ENCODE measurements at regions not wholly inside any gene's neighbourhood (a gene's known extent, or its start where the extent isn't known, plus 50 kb on each side); places are given as distances from the start of the nearest gene placed in this dataset.
"Not testable (repeated sequence)": the region's sequence is repeated elsewhere in the genome, so short reads cannot be mapped to it uniquely, and the experiment has no call there.

DNA sequence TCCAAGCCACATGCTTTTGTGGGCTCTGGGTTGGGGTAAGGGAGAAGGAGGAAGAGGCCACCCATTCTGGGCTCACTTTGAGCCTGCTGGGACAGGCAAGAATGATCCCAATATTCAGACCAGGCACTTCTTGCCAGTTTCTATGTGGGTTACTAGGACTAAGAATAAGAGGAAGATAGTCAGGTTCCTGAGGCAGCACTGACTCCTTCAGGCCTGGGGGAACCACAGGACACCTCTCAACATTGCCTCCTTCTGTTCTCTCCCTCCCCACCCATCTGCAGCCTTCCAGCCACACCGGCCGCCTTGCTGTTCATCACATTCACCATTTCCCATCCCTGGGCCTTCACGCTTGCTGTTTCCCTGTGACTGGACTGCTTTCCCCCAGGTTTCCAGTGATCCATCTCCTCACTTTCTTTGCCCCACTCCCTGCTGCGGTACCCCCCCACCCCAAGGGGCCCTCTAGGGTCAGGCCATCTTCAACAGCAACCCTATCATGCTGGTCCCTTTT, 69.2 kb upstream of the SIRPA start:
- no peak for DNase-seq (ENCODE audit: low read depth)

GRCh38 chr20:1825507-1825906, 69.7 kb upstream of the SIRPA start:
- DNase-seq (ENCODE audit: low read depth): no peak

DNA sequence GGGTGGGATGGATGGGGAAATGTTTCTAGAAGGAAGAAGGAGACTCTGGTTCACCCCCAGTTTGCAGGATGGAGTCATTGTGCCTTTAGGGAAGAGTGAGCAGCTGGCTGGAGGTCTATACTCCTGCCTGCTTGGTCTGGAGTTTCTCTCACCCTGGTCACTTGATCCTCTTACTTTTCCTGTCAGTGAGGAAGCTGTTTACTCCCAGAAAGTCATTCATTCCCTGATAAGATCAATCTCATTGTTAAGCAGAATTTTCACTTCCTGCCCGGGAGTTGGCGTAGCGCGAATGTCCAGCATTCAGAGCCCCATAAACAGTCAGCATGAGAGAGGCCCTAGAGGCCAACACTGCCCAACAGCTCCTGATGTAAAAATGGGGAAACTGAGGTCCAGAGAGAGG, 70.4 kb upstream of the SIRPA start:
- no peak for DNase-seq (ENCODE audit: low read depth)

GRCh38 chr20:1824181-1824580, 71.0 kb upstream of the SIRPA start:
- no peak for DNase-seq (ENCODE audit: low read depth)

DNA sequence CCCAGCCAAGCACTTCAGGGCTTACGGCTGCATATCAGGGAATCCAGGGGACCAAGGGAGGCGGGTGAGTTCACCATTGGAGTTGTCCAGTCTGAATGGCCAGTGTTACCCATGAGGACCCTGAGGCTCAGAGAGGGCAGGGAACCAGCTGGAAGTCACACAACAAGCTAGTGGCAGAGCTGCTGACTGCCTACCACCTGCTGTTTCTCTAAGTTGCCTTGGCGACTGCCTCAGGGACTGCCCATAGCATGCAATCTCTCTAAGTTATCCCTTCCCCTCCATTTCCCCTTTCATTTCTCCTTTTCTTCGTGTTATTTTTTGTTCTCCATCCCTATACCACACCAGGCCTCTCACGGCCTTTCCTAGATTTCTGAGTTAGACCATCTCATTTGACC, 71.8 kb upstream of the SIRPA start:
- no peak for DNase-seq (ENCODE audit: low read depth)

GRCh38 chr20:1822564-1823449, 72.4 kb upstream of the SIRPA start:
- DNase-seq (ENCODE audit: low read depth): no peak

DNA sequence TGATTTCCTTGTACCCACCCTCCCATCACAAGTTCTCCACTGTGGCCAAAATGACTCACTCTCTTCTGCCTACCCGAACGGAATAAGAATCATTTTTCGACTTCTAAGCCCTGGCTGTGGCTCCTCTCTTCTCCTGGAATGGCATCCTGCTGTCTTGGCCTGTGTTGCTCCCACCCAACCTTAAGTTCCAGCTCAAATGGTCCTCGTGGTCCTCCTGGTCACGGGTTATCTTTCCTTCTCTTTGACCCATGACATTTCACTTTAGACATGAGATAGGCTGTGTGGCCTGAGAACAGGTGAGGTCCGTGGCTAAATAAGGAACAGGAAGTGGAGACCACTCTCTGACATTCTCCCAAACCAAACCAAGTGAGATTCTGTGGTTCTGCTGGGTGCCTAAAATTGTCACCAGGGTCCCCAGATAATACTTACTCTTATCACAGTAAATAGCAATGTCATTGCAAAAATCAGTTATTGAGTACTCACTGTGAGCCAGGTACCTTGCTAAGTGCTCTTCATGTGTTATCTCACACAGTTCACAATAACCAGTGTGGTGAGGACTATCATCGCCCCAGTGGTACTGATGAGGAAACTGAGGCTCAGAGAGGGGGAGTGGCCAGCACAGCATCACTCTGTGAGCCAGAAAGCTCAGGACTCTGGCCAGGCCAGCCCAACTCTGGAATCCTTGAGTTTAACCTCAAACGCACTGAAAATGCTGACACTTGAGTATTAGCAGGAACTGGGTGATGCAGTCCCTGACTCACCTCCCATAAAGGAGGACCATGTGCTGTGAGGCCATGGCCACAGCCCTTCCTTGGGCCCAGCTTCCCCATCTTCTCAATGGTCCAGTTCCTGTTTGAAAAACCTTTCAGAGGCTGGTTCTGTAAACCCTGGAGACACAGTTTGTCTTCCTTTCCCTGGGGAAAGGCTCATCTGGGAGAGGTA, 74.8 kb upstream of the SIRPA start:
- no peak for DNase-seq (ENCODE audit: low read depth)

- DNase-seq (ENCODE audit: low read depth): no peak
These were observed 75.7 kb upstream of the SIRPA start for GRCh38 chr20:1819311-1820137.

- DNase-seq (ENCODE audit: low read depth): no peak
These were observed 76.3 kb upstream of the SIRPA start for GRCh38 chr20:1818895-1819294.

DNA sequence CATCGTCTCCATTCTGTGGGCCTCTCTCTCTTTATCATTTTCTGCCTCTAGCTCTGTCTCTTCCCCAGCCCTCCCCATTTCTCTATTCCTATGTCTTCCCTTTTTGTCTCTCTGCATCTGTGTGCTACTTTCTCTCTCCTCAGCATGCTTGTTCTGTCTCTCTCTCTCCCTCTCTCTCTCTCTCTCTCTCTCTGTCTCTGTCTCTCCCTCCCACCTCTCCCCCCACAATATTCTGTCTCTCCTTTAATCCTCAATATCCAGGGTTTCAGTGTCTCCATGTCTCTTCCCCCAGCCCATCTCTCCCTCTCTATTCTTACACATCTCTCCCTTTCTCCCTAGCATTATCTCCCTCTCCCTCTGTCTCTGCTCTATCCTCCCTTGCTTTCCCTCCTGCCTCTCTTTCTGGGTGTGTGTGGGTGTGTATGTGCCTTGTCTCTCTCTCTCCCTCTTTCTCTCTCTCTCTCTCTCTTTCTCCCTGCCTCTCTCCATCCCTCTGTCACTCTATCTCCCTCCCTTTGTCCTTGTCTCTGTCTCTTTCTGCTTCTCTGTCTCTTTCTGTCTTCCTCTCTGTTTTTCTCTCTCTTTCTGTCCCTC, 76.9 kb upstream of the SIRPA start:
- DNase-seq (ENCODE audit: low read depth): no peak

GRCh38 chr20:1817577-1818211, 77.5 kb upstream of the SIRPA start:
- DNase-seq (ENCODE audit: low read depth): no peak

DNA sequence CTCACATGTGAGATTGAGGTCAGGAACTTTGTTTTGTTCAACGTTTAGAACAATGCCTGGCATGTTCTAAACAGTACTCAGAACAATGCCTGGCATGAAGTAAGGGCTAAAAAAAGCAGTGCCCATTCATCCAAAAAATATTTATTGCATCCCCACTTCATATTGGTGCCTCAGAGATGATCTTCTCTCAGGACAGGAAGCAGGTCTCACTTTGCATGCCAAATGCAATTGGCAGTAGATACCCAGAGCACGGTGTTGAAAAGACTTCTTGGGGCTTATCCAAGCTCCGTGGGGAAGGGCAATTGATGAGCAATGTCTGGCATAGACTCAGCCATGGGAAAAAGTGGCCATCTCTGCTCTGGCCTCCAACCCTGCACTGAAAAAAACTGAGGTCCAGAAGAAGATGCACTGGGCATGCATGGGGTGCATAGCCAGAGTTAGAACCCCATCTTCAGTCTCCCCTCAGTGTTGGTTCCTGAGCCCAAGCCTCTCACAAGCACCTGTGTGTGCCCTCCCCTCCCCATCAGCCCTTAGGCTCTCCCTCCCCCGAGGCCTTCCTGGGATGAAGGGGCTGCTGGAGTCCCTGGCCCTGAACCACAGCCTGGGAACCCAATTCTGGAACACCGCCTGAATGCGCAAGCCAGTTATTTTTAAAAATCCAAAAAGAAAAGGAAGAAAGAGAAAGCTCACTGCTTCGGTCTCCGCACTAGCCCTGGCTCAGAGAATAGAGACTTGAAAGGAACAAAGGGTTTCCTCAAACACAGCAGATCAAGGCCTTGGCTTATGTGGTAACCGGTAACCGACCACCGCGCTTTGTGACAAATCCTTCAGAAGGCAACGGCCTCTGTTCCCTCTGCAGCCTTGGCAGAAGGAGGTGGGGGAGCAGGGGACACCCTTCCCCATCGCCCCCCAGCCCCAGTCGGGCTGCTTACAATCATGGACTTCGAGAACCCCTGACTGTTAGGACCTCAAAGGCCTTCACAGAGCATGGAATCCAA, 78.5 kb upstream of the SIRPA start:
- no peak for DNase-seq (ENCODE audit: low read depth)

GRCh38 chr20:1815502-1816085, 79.6 kb upstream of the SIRPA start:
- no peak for DNase-seq (ENCODE audit: low read depth)

GRCh38 chr20:1814861-1815260, 80.3 kb upstream of the SIRPA start:
- not testable (repeated sequence) for DNase-seq (ENCODE audit: low read depth)

DNA sequence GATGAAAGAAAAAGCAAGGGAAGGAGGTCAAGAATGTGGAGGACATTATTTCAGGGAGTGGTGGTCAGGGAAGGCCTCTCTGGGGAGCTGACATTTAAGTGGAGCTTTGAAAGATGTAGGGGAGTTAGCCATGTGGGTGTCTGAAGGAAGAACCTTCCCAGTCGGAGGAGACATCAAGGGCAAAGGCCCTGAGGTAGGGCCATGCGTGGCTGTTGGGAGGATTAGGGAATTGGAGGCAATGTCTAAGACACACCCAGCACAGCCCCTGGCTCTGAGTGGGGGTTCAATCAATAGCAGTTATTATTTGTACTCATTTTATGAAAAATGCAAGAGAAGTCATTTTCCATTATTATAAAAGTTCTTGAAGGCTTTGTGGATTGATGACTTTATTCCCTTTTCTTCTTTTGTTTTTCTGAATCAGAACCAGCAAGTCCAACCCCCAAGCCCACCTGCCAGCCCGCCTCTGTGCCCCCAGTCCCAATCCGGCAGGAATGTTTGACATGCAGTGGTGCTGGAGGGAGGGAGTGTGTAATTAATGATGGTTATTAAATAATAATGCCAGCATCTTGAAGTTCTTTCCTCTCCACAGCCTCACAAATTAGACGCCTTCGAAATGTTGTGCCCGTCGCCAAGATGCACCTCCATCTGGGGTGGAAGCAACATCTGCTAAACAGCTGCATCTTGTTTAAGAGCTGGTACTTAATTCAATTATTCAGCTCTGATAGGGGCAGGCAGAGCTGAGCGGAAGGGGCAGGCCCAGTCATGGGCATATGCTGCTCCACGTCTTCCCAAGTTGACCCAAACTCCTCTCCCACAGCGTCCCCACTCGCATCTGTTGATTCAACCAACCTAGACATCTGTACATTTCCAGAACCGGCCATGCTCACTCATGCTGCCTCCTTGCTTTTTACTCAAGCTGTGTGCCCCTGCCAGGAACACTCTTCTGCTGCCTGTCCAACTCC, 81.3 kb upstream of the SIRPA start:
- DNase-seq (ENCODE audit: low read depth): no peak

DNA sequence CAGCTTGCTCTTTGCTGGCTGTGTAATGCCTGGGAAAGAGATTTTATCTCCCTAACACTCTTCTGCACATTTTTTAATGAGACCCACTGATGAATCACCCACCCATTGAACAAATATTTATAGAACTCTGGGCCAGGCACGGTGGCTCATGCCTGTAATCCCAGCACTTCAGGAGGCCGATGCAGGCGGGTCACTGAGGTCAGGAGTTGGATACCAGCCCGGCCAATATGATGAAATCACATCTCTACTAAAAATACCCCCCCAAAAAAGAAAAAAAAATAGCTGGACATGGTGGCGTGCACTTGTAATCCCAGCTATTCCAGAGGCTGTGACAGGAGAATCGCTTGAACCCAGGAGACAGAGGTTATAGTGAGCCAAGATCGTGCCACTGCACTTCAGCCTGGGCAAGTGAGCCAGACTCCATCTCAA, 82.1 kb upstream of the SIRPA start:
- DNase-seq (ENCODE audit: low read depth): no peak

DNA sequence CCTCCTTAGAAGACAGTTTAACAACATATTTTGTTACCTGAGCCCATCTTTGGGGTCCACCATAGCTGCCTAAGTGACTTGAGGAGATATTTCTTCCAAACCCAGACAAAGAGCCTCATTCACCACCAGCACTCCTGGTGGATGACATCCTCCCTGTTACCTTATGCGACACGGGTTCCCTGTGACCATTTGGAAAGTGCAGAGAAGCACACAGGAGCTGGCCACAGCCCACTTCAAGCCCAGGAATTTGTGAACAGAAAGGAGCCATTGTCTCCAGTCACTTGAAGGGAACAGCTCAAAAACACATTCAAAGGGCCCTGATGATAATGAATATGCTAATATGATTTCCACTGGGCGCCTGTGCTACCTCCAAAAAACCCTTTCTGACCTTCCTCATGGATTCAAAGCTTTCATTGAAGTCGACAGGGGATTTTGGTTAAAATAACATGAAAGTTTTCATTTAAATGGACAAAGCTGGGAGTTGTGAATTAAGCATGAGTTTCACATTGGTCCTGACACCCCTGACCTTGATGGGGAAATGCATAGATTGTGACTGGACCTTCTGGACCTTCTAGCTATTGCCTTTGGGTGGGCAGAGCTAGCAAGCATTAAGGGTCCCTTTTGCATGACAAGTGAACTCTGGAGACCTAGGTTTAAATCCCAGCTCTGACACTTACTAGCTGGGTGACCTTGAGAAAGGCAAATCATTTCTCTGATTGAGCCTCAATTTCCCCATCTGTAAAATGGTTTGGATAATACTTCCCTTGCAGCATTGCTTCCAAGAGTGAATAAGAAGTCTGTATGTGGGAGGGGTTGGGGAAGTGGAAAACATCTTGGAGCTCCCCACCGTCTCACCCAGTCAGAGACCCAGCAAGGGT, 83.3 kb upstream of the SIRPA start:
- no peak for DNase-seq (ENCODE audit: low read depth)
